OCI-LY7 (cell line): ENCODE measurements at regions not wholly inside any gene's neighbourhood (a gene's known extent, or its start where the extent isn't known, plus 50 kb on each side); places are given as distances from the start of the nearest gene placed in this dataset.

Experiments used
- BruUV-seq: library from RNA; stranded (reverse); fragments of 400-500 nt; replicated peaks from 2 replicates; lab custom pipeline; 2021; lab: Mats Ljungman, UMichigan
- CTCF ChIA-PET: fragments of 300-600 bp; sonication (Branson Sonifier 250); formaldehyde crosslinking; loops from one replicate; lab custom pipeline; 2022; ENCODE audit warnings: antibody characterized with exemption; ENCODE audit not compliant: unreplicated experiment; lab: Charles Lee
- POLR2A ChIA-PET: fragments of 300-600 bp; sonication (Branson Sonifier 250); formaldehyde crosslinking; loops from one replicate; lab custom pipeline; 2022; ENCODE audit warnings: antibody characterized with exemption; lab: Charles Lee
- DNase-seq: peaks from one replicate; pipeline ENCODE4 v3.0.0-alpha.2; 2015; ENCODE audit warnings: low spot score
- H2AFZ ChIP-seq: fragments of 200-600 bp; sonication (generic), shearing (Covaris generic); 2 replicates; pipeline ENCODE4 v1.6.1; 2014; ENCODE audit warnings: mild to moderate bottlenecking, antibody characterized with exemption, low read length, moderate library complexity
- H3K27ac ChIP-seq: fragments of 200-600 bp; sonication (generic); 2 replicates; pipeline ENCODE4 v1.5.1; 2014; ENCODE audit warnings: mixed run types, low read depth, mild to moderate bottlenecking, moderate library complexity, low read length, inconsistent platforms; ENCODE audit not compliant: poor library complexity, severe bottlenecking
- H3K36me3 ChIP-seq: fragments of 200-600 bp; sonication (generic); 2 replicates; pipeline ENCODE4 v1.6.1; 2014; ENCODE audit warnings: mild to moderate bottlenecking, antibody characterized with exemption, low read length, moderate library complexity, mixed read lengths; ENCODE audit not compliant: insufficient read depth
- H3K4me1 ChIP-seq: fragments of 200-600 bp; sonication (generic); 2 replicates; pipeline ENCODE4 v1.5.1; 2014; ENCODE audit warnings: mild to moderate bottlenecking, low read length; ENCODE audit not compliant: insufficient read depth, poor library complexity, severe bottlenecking
- H3K4me2 ChIP-seq: fragments of 200-600 bp; sonication (generic); 2 replicates; pipeline ENCODE4 v1.6.1; 2014; ENCODE audit warnings: mild to moderate bottlenecking, low read length
- H3K4me3 ChIP-seq: fragments of 200-600 bp; sonication (generic); 2 replicates; pipeline ENCODE4 v1.5.1; 2014; ENCODE audit warnings: mild to moderate bottlenecking, low read depth, low read length; ENCODE audit not compliant: poor library complexity, severe bottlenecking
- H3K79me2 ChIP-seq: fragments of 200-600 bp; sonication (generic); 2 replicates; pipeline ENCODE4 v1.6.1; 2016; ENCODE audit warnings: low read depth, mild to moderate bottlenecking, low read length, moderate library complexity, mixed read lengths; ENCODE audit not compliant: insufficient read depth
- H3K9me2 ChIP-seq: fragments of 200-600 bp; sonication (generic); 2 replicates; pipeline ENCODE4 v1.6.1; 2016; ENCODE audit warnings: mild to moderate bottlenecking, low read length, mixed read lengths; ENCODE audit not compliant: insufficient read depth
- H3K9me3 ChIP-seq: fragments of 200-600 bp; sonication (generic); 2 replicates; pipeline ENCODE4 v1.6.1; 2014; ENCODE audit warnings: mild to moderate bottlenecking, mixed run types, low read length, mixed read lengths
- H4K20me1 ChIP-seq: fragments of 200-600 bp; sonication (generic); 2 replicates; pipeline ENCODE4 v1.6.1; 2014; ENCODE audit warnings: mild to moderate bottlenecking, antibody characterized with exemption, low read length, moderate library complexity, mixed read lengths; ENCODE audit not compliant: insufficient read depth
- CTCF ChIP-seq: fragments of 200-600 bp; sonication (generic); conservative IDR thresholded peaks from 2 replicates; pipeline ENCODE4 v1.5.1; 2014; ENCODE audit warnings: mild to moderate bottlenecking, antibody characterized with exemption, low read length, moderate library complexity, mixed read lengths
- EZH2phosphoT487 ChIP-seq: fragments of 200-600 bp; sonication (generic); IDR thresholded peaks from 2 replicates; pipeline ENCODE4 v1.6.1; 2018; ENCODE audit warnings: low read depth, borderline replicate concordance, mild to moderate bottlenecking, mixed run types, antibody characterized with exemption, low read length, moderate library complexity, mixed read lengths
- intact Hi-C: fragments of 100-400 bp; cut with micrococcal nuclease; formaldehyde crosslinking; loops from one replicate; pipeline ENCODE4 v1.10.0; 2022; ENCODE audit not compliant: unreplicated experiment

GRCh38 chr11:96464700-96465307 lies 75.0 kb downstream of the JRKL start:
- POLR2A ChIA-PET, result interaction anchor here (0.7 to 1.1 kb wide), 2 partner anchors 9 to 546 kb away, joined by 3 read pairs; no protein-coding TSS in a partner anchor
- CTCF ChIA-PET, result interaction anchor here (1.5 kb wide), 1 partner anchor 7 kb away, joined by 3 read pairs; no protein-coding TSS in a partner anchor
- Histone ChIP-seq H3K9me2 (no peaks in the 10 kb centered on the region), H2AFZ (no peak overlapping the region; the same call in 1 of the 2 replicates), H3K9me3 (no peaks in the 10 kb centered on the region), H3K4me2 (no peak overlapping the region), H3K27ac (no peak overlapping the region), H3K36me3 (no peaks in the 10 kb centered on the region), H3K4me3 (no peak overlapping the region), H3K4me1 (no peaks in the 10 kb centered on the region), H4K20me1 (no peaks in the 10 kb centered on the region), H3K79me2 (no peaks in the 10 kb centered on the region)
- DNase-seq, result peak; percentile 77
- TF ChIP-seq EZH2phosphoT487 (no peak), CTCF (peak; percentile 93)
- BruUV-seq, result no TSS peak
- intact Hi-C loops, result loop anchor here (5.0 kb wide), 1 partner anchor 677 kb away; no protein-coding TSS in a partner anchor

GRCh38 chr11:96465512-96465911 lies 75.7 kb downstream of the JRKL start:
- no TSS peak for BruUV-seq
- ChIA-PET CTCF (no interaction called here), POLR2A (interaction anchor here (0.7 kb wide), 1 partner anchor 545 kb away, joined by 3 read pairs; no protein-coding TSS in a partner anchor)
- H3K4me2 ChIP-seq, result no peak overlapping the region
- no peaks in the 10 kb centered on the region for H3K9me2 ChIP-seq
- no peak for DNase-seq
- H3K79me2 ChIP-seq, result no peaks in the 10 kb centered on the region
- no peak for TF ChIP-seq EZH2phosphoT487
- TF ChIP-seq CTCF, result no peak
- H4K20me1 ChIP-seq, result no peaks in the 10 kb centered on the region
- intact Hi-C loops, result no loop called here
- H3K4me3 ChIP-seq, result no peak overlapping the region
- H3K9me3 ChIP-seq, result no peaks in the 10 kb centered on the region
- no peaks in the 10 kb centered on the region for H3K36me3 ChIP-seq
- H3K4me1 ChIP-seq, result no peaks in the 10 kb centered on the region
- no peak overlapping the region for H3K27ac ChIP-seq
- H2AFZ ChIP-seq, result no peak overlapping the region

- Histone ChIP-seq H3K27ac (no peak overlapping the region), H3K4me3 (no peak overlapping the region), H4K20me1 (no peaks in the 10 kb centered on the region), H3K9me3 (no peaks in the 10 kb centered on the region), H3K36me3 (no peaks in the 10 kb centered on the region), H2AFZ (no peak overlapping the region), H3K79me2 (no peaks in the 10 kb centered on the region), H3K9me2 (no peaks in the 10 kb centered on the region), H3K4me2 (no peak overlapping the region), H3K4me1 (no peaks in the 10 kb centered on the region)
- TF ChIP-seq EZH2phosphoT487 (no peak), CTCF (no peak)
- no TSS peak for BruUV-seq
- no peak for DNase-seq
- ChIA-PET POLR2A (interaction anchor here (0.6 kb wide), 1 partner anchor 398 kb away, joined by 9 read pairs; no protein-coding TSS in a partner anchor), CTCF (no interaction called here)
- intact Hi-C loops, result no loop called here
Observed at GRCh38 chr11:96466607-96467006, 76.8 kb downstream of the JRKL start.
